ENCODE measurements at regions not wholly inside any gene's neighbourhood (a gene's known extent, or its start where the extent isn't known, plus 50 kb on each side); places are given as distances from the start of the nearest gene placed in this dataset.
A peak's percentile ranks its signal among the peaks of the same experiment; 100 is the strongest.

DNA sequence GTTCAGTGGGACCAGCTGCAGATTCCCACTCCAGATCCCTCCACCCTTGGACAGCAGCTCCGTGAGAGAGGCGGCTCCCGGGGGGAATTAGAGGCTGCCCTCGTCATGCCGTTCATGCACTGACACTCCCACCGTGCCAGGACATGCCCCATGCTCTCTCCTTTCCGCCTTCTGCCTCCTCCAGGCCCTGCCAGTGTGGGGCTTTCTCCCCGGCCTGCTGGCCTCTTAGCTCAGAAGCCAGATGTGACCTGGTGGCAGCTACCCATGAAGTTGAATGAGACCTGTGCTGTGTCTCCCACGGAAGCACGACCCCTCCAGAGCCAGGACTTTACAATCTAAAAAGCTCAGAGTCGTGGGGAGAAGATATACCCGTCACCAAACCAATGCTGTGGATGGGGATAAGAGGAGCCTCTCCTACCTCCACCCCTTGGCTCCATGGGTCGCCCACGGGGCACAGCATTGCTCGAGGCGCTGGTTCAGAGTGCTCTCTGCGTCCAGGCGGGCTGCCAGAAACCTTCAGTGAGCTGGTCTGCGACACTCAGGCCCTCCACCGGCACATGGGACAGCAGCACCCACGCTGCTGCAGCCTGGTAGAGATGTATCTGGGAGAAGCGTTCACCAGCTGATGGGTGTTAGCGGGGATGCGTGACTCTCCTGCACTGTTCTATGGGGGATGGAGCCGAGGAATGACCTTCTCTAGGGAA is 111.0 kb upstream of the GPC1 start:
- intact Hi-C loops (cut with micrococcal nuclease), result no loop called here
- no peak overlapping the region for H3K4me3 Mint-ChIP-seq
- peaks cover 0 to 8% of the 10 kb centered on the region in 2 donors for H3K27me3 Mint-ChIP-seq (ENCODE audit: low read depth in 2 of 2)
- TF ChIP-seq, protein P1, sequence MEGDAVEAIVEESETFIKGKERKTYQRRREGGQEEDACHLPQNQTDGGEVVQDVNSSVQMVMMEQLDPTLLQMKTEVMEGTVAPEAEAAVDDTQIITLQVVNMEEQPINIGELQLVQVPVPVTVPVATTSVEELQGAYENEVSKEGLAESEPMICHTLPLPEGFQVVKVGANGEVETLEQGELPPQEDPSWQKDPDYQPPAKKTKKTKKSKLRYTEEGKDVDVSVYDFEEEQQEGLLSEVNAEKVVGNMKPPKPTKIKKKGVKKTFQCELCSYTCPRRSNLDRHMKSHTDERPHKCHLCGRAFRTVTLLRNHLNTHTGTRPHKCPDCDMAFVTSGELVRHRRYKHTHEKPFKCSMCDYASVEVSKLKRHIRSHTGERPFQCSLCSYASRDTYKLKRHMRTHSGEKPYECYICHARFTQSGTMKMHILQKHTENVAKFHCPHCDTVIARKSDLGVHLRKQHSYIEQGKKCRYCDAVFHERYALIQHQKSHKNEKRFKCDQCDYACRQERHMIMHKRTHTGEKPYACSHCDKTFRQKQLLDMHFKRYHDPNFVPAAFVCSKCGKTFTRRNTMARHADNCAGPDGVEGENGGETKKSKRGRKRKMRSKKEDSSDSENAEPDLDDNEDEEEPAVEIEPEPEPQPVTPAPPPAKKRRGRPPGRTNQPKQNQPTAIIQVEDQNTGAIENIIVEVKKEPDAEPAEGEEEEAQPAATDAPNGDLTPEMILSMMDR (IDR thresholded peaks at IDR 0.05), result no peak
- no peaks in the 10 kb centered on the region for H3K4me1 Mint-ChIP-seq
- no peaks in the 10 kb centered on the region for H3K36me3 Mint-ChIP-seq
- Histone ChIP-seq H3K27ac (ENCODE audit: low read length) (no peak overlapping the region), H3K36me3 (ENCODE audit: control insufficient read depth, insufficient read depth, low read length) (no peaks in the 10 kb centered on the region), H3K27me3 (ENCODE audit: control insufficient read depth, insufficient read depth, low read length) (no peaks in the 10 kb centered on the region), H3K4me1 (ENCODE audit: control insufficient read depth, insufficient read depth, low read length) (no peaks in the 10 kb centered on the region), H3K4me3 (ENCODE audit: low read length) (no peak overlapping the region), H3K9me3 (ENCODE audit: control insufficient read depth, insufficient read depth, low read length) (no peaks in the 10 kb centered on the region)
- ATAC-seq (no peak), DNase-seq (peak in 1 of 2 donors; percentile 7)
- H3K27ac Mint-ChIP-seq, result no peak overlapping the region
- H3K9me3 Mint-ChIP-seq, result no peaks in the 10 kb centered on the region
- WGBS (ENCODE audit: insufficient coverage), result 81% methylated on average over 25 of the region's 25 CpGs

DNA sequence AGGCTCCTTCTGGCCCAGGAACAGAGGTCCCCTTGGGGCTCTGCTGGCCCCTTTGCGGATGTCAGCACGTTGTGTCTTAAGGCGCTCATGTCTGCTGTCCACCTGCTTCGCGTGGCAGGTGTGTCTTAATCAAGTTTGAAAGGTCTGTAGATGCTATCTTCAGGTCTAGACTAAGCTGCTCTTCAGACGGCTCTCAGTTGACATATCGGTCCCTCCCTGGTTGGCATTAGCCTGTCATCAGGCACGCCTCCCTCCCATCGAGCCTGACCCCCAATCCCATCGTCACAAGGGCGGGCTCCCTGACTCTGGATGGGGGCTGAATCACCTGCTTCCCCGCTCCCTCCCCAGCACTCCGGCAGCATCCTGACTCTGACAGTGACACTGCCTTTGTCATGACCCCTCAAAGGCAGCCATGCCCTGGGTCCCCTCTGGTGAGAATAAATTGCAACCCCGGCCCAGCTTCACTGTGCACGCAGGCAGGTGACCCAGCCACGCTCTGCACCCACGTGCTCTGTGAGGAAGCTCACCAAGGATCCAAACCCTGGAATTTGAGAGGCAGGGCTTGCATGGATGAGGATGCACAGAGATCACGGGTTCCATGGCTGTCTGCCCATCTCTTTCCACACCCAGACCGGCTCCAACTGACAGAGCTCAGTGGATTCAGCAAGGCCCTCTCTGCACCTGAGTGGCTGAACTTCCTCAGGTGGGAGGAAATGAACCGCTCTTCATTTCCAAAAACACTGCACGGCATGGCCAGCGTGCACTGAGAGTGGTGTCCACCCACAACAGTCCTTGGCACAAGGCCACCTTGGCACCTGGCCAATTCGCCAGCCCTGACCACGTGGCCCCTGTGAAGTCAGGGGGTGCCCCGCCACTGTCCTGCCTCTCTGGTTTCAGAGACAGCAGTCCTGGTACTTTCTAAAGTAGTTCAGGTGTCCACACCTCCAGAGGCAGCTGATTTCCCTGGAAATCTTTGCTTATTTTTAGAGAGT is 110.2 kb upstream of the GPC1 start:
- peak in 1 of 2 donors; percentile 8 for DNase-seq
- H3K4me1 Mint-ChIP-seq, result no peaks in the 10 kb centered on the region
- no peak for ATAC-seq
- no peaks in the 10 kb centered on the region for H3K36me3 Mint-ChIP-seq
- TF ChIP-seq, protein P1 (IDR thresholded peaks at IDR 0.05), result no peak
- no peak overlapping the region for H3K4me3 Mint-ChIP-seq
- intact Hi-C loops (cut with micrococcal nuclease), result no loop called here
- H3K4me3 ChIP-seq (ENCODE audit: low read length), result no peak overlapping the region
- no peaks in the 10 kb centered on the region for H3K4me1 ChIP-seq (ENCODE audit: control insufficient read depth, insufficient read depth, low read length)
- H3K27me3 Mint-ChIP-seq (ENCODE audit: low read depth in 2 of 2), result peaks cover 1 to 8% of the 10 kb centered on the region in 2 donors
- H3K9me3 ChIP-seq (ENCODE audit: control insufficient read depth, insufficient read depth, low read length), result no peaks in the 10 kb centered on the region
- no peaks in the 10 kb centered on the region for H3K36me3 ChIP-seq (ENCODE audit: control insufficient read depth, insufficient read depth, low read length)
- no peak overlapping the region for H3K27ac ChIP-seq (ENCODE audit: low read length)
- H3K9me3 Mint-ChIP-seq, result no peaks in the 10 kb centered on the region
- no peak overlapping the region for H3K27ac Mint-ChIP-seq
- WGBS (ENCODE audit: insufficient coverage), result 84% methylated on average over 25 of the region's 25 CpGs
- H3K27me3 ChIP-seq (ENCODE audit: control insufficient read depth, insufficient read depth, low read length), result no peaks in the 10 kb centered on the region

DNA sequence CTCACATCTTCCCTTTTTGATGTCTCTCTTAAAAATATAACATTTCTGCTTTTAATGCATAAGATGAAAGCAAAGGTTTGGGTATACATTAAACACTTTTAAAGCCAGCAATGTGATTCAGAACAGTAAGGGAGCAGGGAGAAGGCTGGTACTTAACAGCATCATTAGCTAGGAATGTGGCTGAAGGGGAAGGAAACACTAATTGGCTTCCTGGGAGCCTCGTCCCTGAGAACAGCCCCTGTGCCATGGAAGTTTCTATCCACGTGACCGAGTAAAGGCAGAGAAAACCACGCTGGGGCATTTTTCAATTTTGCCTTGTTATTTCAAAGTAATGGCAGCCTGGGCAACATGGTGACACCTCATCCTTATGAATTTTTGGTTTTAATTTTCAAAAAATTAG is 109.2 kb upstream of the GPC1 start:
- no peaks in the 10 kb centered on the region for H3K4me1 Mint-ChIP-seq
- H3K4me3 Mint-ChIP-seq, result no peak overlapping the region
- 45% methylated on average over 4 of the region's 4 CpGs for WGBS (ENCODE audit: insufficient coverage)
- no peak overlapping the region for H3K27ac Mint-ChIP-seq
- no peaks in the 10 kb centered on the region for H3K9me3 ChIP-seq (ENCODE audit: control insufficient read depth, insufficient read depth, low read length)
- no peak overlapping the region for H3K4me3 ChIP-seq (ENCODE audit: low read length)
- H3K9me3 Mint-ChIP-seq, result no peaks in the 10 kb centered on the region
- H3K36me3 ChIP-seq (ENCODE audit: control insufficient read depth, insufficient read depth, low read length), result no peaks in the 10 kb centered on the region
- TF ChIP-seq, protein P1 (IDR thresholded peaks at IDR 0.05), result no peak
- ATAC-seq (no peak), DNase-seq (no peak)
- H3K27me3 ChIP-seq (ENCODE audit: control insufficient read depth, insufficient read depth, low read length), result no peaks in the 10 kb centered on the region
- intact Hi-C loops (cut with micrococcal nuclease), result no loop called here
- no peak overlapping the region for H3K27ac ChIP-seq (ENCODE audit: low read length)
- H3K36me3 Mint-ChIP-seq, result no peaks in the 10 kb centered on the region
- peaks cover 2 to 8% of the 10 kb centered on the region in 2 donors for H3K27me3 Mint-ChIP-seq (ENCODE audit: low read depth in 2 of 2)
- no peaks in the 10 kb centered on the region for H3K4me1 ChIP-seq (ENCODE audit: control insufficient read depth, insufficient read depth, low read length)
